Smooth muscle cell (in vitro differentiated cells): ENCODE measurements at regions not wholly inside any gene's neighbourhood (a gene's known extent, or its start where the extent isn't known, plus 50 kb on each side); places are given as distances from the start of the nearest gene placed in this dataset.

Source experiments
- DNase-seq: peaks from one replicate; lab custom pipeline; 2025; ENCODE audit not compliant: unreplicated experiment; lab: John Stamatoyannopoulos, UW
- H2AFZ ChIP-seq: fragments of 200-600 bp; sonication (generic); 2 replicates; pipeline ENCODE4 v1.6.0; 2016; ENCODE audit warnings: antibody characterized with exemption, low read depth, mild to moderate bottlenecking
- H3F3A ChIP-seq: fragments of 200-600 bp; sonication (generic); 2 replicates; pipeline ENCODE4 v1.6.0; 2017; ENCODE audit warnings: antibody characterized with exemption, low read depth
- H3K27ac ChIP-seq: fragments of 200-600 bp; sonication (generic); 2 replicates; pipeline ENCODE4 v1.5.1; 2016; ENCODE audit warnings: low read depth, mild to moderate bottlenecking
- H3K27me3 ChIP-seq: fragments of 200-600 bp; sonication (generic); 2 replicates; pipeline ENCODE4 v1.6.1; 2016; ENCODE audit warnings: low read depth, mild to moderate bottlenecking
- H3K36me3 ChIP-seq: fragments of 200-600 bp; sonication (generic); 2 replicates; pipeline ENCODE4 v1.5.1; 2016; ENCODE audit warnings: low read depth
- H3K4me1 ChIP-seq: fragments of 200-600 bp; sonication (generic); 2 replicates; pipeline ENCODE4 v1.5.1; 2016; ENCODE audit warnings: low read depth
- H3K4me2 ChIP-seq: fragments of 200-600 bp; sonication (generic); 2 replicates; pipeline ENCODE4 v1.6.0; 2016; ENCODE audit warnings: mild to moderate bottlenecking
- H3K4me3 ChIP-seq: fragments of 200-600 bp; sonication (generic); 2 replicates; pipeline ENCODE4 v1.5.1; 2016; ENCODE audit warnings: mild to moderate bottlenecking
- H3K79me2 ChIP-seq: fragments of 200-600 bp; sonication (generic); 2 replicates; pipeline ENCODE4 v1.6.0; 2016; ENCODE audit warnings: low read depth, mild to moderate bottlenecking
- H3K9ac ChIP-seq: fragments of 200-600 bp; sonication (generic); 2 replicates; pipeline ENCODE4 v1.6.0; 2016; ENCODE audit warnings: low read depth
- H3K9me3 ChIP-seq: fragments of 200-600 bp; sonication (generic); replicated peaks from 2 replicates; pipeline ENCODE4 v1.5.1; 2016; ENCODE audit warnings: low read depth
- H4K20me1 ChIP-seq: fragments of 200-600 bp; sonication (generic); 2 replicates; pipeline ENCODE4 v1.6.0; 2016; ENCODE audit warnings: low read depth
- whole genome bisulfite sequencing: methylation state at CpG from one replicate; pipeline ENCODE4 v1.1.7; 2016; ENCODE audit warnings: low lambda C conversion rate; 5-methylcytosine and 5-hydroxymethylcytosine counted together
- TF ChIP-seq, protein P1 (sequence below): fragments of 200-600 bp; sonication (generic); IDR thresholded peaks from 2 replicates; pipeline ENCODE4 v1.5.1; 2017; ENCODE audit warnings: borderline replicate concordance, mild to moderate bottlenecking, antibody characterized with exemption; ENCODE audit not compliant: insufficient read depth, poor library complexity, severe bottlenecking

- TF ChIP-seq, protein P1, sequence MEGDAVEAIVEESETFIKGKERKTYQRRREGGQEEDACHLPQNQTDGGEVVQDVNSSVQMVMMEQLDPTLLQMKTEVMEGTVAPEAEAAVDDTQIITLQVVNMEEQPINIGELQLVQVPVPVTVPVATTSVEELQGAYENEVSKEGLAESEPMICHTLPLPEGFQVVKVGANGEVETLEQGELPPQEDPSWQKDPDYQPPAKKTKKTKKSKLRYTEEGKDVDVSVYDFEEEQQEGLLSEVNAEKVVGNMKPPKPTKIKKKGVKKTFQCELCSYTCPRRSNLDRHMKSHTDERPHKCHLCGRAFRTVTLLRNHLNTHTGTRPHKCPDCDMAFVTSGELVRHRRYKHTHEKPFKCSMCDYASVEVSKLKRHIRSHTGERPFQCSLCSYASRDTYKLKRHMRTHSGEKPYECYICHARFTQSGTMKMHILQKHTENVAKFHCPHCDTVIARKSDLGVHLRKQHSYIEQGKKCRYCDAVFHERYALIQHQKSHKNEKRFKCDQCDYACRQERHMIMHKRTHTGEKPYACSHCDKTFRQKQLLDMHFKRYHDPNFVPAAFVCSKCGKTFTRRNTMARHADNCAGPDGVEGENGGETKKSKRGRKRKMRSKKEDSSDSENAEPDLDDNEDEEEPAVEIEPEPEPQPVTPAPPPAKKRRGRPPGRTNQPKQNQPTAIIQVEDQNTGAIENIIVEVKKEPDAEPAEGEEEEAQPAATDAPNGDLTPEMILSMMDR = no peak
- H3K9ac ChIP-seq = no peak overlapping the region
- peaks cover 12% of the 10 kb centered on the region for H3F3A ChIP-seq
- H3K9me3 ChIP-seq = no peaks in the 10 kb centered on the region
- no peak for DNase-seq
- H3K36me3 ChIP-seq = no peaks in the 10 kb centered on the region
- H4K20me1 ChIP-seq = peaks cover 48% of the 10 kb centered on the region
- no peaks in the 10 kb centered on the region for H3K27me3 ChIP-seq
- H3K4me3 ChIP-seq = no peak overlapping the region
- no peak overlapping the region for H3K4me2 ChIP-seq
- no peak overlapping the region for H3K27ac ChIP-seq
- H2AFZ ChIP-seq = no peak overlapping the region
- WGBS = 80% methylated on average over 19 of the region's 19 CpGs
- H3K4me1 ChIP-seq = peaks cover 12% of the 10 kb centered on the region
- no peaks in the 10 kb centered on the region for H3K79me2 ChIP-seq
Observed at GRCh38 chr16:85383836-85384832, 229.0 kb upstream of the GSE1 start.

GRCh38 chr16:85384833-85385462 lies 228.2 kb upstream of the GSE1 start:
- no peak for DNase-seq
- H3K4me3 ChIP-seq = no peak overlapping the region
- H3K9me3 ChIP-seq = no peaks in the 10 kb centered on the region
- H3K27me3 ChIP-seq = no peaks in the 10 kb centered on the region
- H3K4me1 ChIP-seq = peaks cover 12% of the 10 kb centered on the region
- H2AFZ ChIP-seq = no peak overlapping the region
- no peak overlapping the region for H3K27ac ChIP-seq
- TF ChIP-seq, protein P1 = no peak
- peaks cover 45% of the 10 kb centered on the region for H4K20me1 ChIP-seq
- H3F3A ChIP-seq = peaks cover 12% of the 10 kb centered on the region
- no peaks in the 10 kb centered on the region for H3K36me3 ChIP-seq
- no peaks in the 10 kb centered on the region for H3K79me2 ChIP-seq
- 76% methylated on average over 20 of the region's 20 CpGs for WGBS
- H3K9ac ChIP-seq = no peak overlapping the region
- no peak overlapping the region for H3K4me2 ChIP-seq

- Histone ChIP-seq H3F3A (peaks cover 10% of the 10 kb centered on the region), H3K36me3 (no peaks in the 10 kb centered on the region), H3K4me2 (no peak overlapping the region), H2AFZ (no peak overlapping the region), H3K79me2 (no peaks in the 10 kb centered on the region), H3K27me3 (no peaks in the 10 kb centered on the region), H3K4me3 (no peak overlapping the region), H3K9ac (no peak overlapping the region), H3K27ac (no peak overlapping the region), H3K4me1 (peaks cover 12% of the 10 kb centered on the region), H4K20me1 (peaks cover 44% of the 10 kb centered on the region), H3K9me3 (no peaks in the 10 kb centered on the region)
- WGBS = 93% methylated on average over 32 of the region's 32 CpGs
- TF ChIP-seq, protein P1 = no peak
- no peak for DNase-seq
Observed at GRCh38 chr16:85385463-85386331, 227.4 kb upstream of the GSE1 start.
